Common myeloid progenitor, CD34-positive (primary cell): ENCODE measurements at regions not wholly inside any gene's neighbourhood (a gene's known extent, or its start where the extent isn't known, plus 50 kb on each side); places are given as distances from the start of the nearest gene placed in this dataset.

ENCODE experiments used
- CTCF ChIA-PET: fragments of 350-600 bp; sonication (Branson Sonifier 250); formaldehyde crosslinking; loops from one replicate; lab custom pipeline; 2021; ENCODE audit warnings: antibody characterized with exemption; lab: Charles Lee
- POLR2A ChIA-PET: fragments of 350-600 bp; sonication (Branson Sonifier 250); formaldehyde crosslinking; loops from one replicate; lab custom pipeline; 2021; ENCODE audit warnings: antibody characterized with exemption; lab: Charles Lee
- DNase-seq, 3 donors: peaks; one replicate each; pipeline versions ENCODE4 v3.0.0 to v3.0.0-alpha.2; 2013
- H3K27ac ChIP-seq, 2 experiments: 1 replicate in 1 of 2; 2 replicates in 1 of 2; pipeline ENCODE4 v1.7.0; 2013; ENCODE audit warnings: inconsistent platforms in 2 of 2, low read length in 2 of 2, mild to moderate bottlenecking in 2 of 2, low read depth in 1 of 2, moderate library complexity in 1 of 2; ENCODE audit not compliant: severe bottlenecking in 2 of 2, insufficient read depth in 1 of 2, poor library complexity in 1 of 2
- H3K27me3 ChIP-seq, 5 experiments: replicated peaks in 2 of 5; 1 replicate in 3 of 5; 2 replicates in 2 of 5; pipeline versions ENCODE4 v1.6.1 to v1.7.0; 2013; ENCODE audit warnings: low read length in 4 of 5, mild to moderate bottlenecking in 2 of 5, moderate library complexity in 2 of 5, inconsistent platforms in 1 of 5; ENCODE audit not compliant: insufficient read depth in 5 of 5, control insufficient read depth in 4 of 5
- H3K36me3 ChIP-seq, 4 experiments: 1 replicate in 2 of 4; 2 replicates in 2 of 4; pipeline versions ENCODE4 v1.6.1 to v1.7.0; 2013; ENCODE audit warnings: low read length in 3 of 4, control low read depth in 1 of 4, mild to moderate bottlenecking in 1 of 4; ENCODE audit not compliant: control insufficient read depth in 4 of 4, insufficient read depth in 4 of 4
- H3K4me1 ChIP-seq, 4 experiments: 1 replicate in 3 of 4; 2 replicates in 1 of 4; pipeline versions ENCODE4 v1.6.1 to v1.7.1; 2013; ENCODE audit warnings: low read length in 3 of 4, mild to moderate bottlenecking in 3 of 4, control low read depth in 1 of 4, inconsistent platforms in 1 of 4, moderate library complexity in 1 of 4; ENCODE audit not compliant: control insufficient read depth in 4 of 4, insufficient read depth in 4 of 4; ENCODE audit errors: control extremely low read depth in 1 of 4
- H3K4me3 ChIP-seq, 7 experiments: 1 replicate in 4 of 7; 2 replicates in 3 of 7; pipeline versions ENCODE4 v1.5.1 to v1.7.0; 2013; ENCODE audit warnings: mild to moderate bottlenecking in 7 of 7, low read length in 6 of 7, moderate library complexity in 6 of 7, inconsistent platforms in 2 of 7, low read depth in 2 of 7, control low read depth in 1 of 7; ENCODE audit not compliant: insufficient read depth in 4 of 7, control insufficient read depth in 1 of 7; ENCODE audit errors: extremely low read depth in 1 of 7
- H3K9me3 ChIP-seq, 5 experiments: 1 replicate in 4 of 5; 2 replicates in 1 of 5; pipeline versions ENCODE4 v1.6.1 to v1.7.1; 2013; ENCODE audit warnings: low read length in 4 of 5, mild to moderate bottlenecking in 2 of 5, inconsistent platforms in 1 of 5, low read depth in 1 of 5, moderate library complexity in 1 of 5; ENCODE audit not compliant: control insufficient read depth in 4 of 5, insufficient read depth in 2 of 5; ENCODE audit errors: control extremely low read depth in 1 of 5
- WGBS: methylation state at CpG from one replicate; pipeline ENCODE4 v1.1.5; 2013; ENCODE audit not compliant: insufficient coverage; 5-methylcytosine and 5-hydroxymethylcytosine counted together

DNA sequence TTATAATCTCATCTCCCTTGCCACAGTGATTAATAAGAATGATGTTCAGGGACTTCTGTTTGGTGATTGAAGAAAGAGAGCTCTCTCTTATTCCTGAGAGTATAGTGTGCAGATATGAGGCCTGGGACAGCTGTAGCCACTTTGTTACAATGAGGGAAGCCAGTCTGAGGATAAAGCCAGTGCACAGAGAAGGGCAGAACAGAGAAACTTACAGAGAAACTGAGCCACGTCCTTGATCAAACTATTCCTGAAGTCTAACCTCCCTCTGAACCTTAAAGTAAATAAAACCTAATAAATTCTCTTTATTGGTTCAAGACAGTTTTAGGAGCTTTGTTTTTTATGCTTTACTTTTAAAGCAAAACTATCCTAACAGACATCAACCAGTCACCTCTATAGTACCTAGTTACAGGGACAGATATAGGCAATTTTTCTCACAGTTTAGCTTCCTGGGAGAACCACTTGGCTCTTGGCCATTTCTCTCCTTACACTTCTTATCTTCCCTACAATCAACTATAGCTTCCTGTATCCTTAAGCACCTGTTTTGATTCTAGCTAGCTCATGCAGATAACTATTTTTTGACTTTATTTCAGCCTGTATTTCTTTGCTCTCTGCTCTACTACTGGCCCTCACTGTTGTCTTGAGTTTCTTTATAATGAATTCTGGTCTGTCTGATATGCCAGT, 284.4 kb downstream of the SHQ1 start:
- Histone ChIP-seq H3K4me1 (peaks cover 0 to 11% (median 2%) of the 10 kb centered on the region in 4 experiments), H3K9me3 (peaks cover 0 to 5% (median 0%) of the 10 kb centered on the region in 5 experiments), H3K36me3 (no peaks in the 10 kb centered on the region), H3K27me3 (no peaks in the 10 kb centered on the region), H3K4me3 (no peak overlapping the region), H3K27ac (no peak overlapping the region)
- no CpG with 5 or more reads among the region's 1 CpG for WGBS
- CTCF ChIA-PET: interaction anchor here (0.9 to 1.1 kb wide), 2 partner anchors 11 to 13 kb away, joined by 3 to 6 read pairs; no protein-coding TSS in a partner anchor
- POLR2A ChIA-PET: no interaction called here
- no peak for DNase-seq

GRCh38 chr3:72560846-72561675, 287.2 kb downstream of the SHQ1 start:
- Histone ChIP-seq H3K27me3 (no peaks in the 10 kb centered on the region), H3K36me3 (no peaks in the 10 kb centered on the region), H3K9me3 (peaks cover 0 to 8% (median 0%) of the 10 kb centered on the region in 5 experiments), H3K27ac (no peak overlapping the region), H3K4me3 (no peak overlapping the region), H3K4me1 (peaks cover 0 to 12% (median 2%) of the 10 kb centered on the region in 4 experiments)
- POLR2A ChIA-PET: no interaction called here
- DNase-seq: no peak
- CTCF ChIA-PET: interaction anchor here (1.4 kb wide), 1 partner anchor 16 kb away, joined by 3 read pairs; no protein-coding TSS in a partner anchor
- WGBS: 100% methylated on average over 3 of the region's 8 CpGs

- no peak overlapping the region for H3K4me3 ChIP-seq
- H3K4me1 ChIP-seq: peaks cover 0 to 12% (median 2%) of the 10 kb centered on the region in 4 experiments
- no peak overlapping the region for H3K27ac ChIP-seq
- no peaks in the 10 kb centered on the region for H3K36me3 ChIP-seq
- ChIA-PET CTCF (no interaction called here), POLR2A (no interaction called here)
- 95% methylated on average over 2 of the region's 3 CpGs for WGBS
- no peaks in the 10 kb centered on the region for H3K27me3 ChIP-seq
- peaks cover 0 to 8% (median 0%) of the 10 kb centered on the region in 5 experiments for H3K9me3 ChIP-seq
- DNase-seq: peak in 2 of 3 donors; percentile 71 to 75
Observed at GRCh38 chr3:72559385-72559784, 288.9 kb downstream of the SHQ1 start.

GRCh38 chr3:72558001-72558400, 290.2 kb downstream of the SHQ1 start:
- ChIA-PET POLR2A (no interaction called here), CTCF (no interaction called here)
- H3K9me3 ChIP-seq: peaks cover 0 to 8% (median 0%) of the 10 kb centered on the region in 5 experiments
- no peak overlapping the region for H3K27ac ChIP-seq
- no peaks in the 10 kb centered on the region for H3K36me3 ChIP-seq
- H3K4me3 ChIP-seq: no peak overlapping the region
- DNase-seq: peak in 1 of 3 donors; percentile 36
- 100% methylated on average over 1 of the region's 3 CpGs for WGBS
- H3K27me3 ChIP-seq: no peaks in the 10 kb centered on the region
- peaks cover 0 to 12% (median 2%) of the 10 kb centered on the region in 4 experiments for H3K4me1 ChIP-seq

DNA sequence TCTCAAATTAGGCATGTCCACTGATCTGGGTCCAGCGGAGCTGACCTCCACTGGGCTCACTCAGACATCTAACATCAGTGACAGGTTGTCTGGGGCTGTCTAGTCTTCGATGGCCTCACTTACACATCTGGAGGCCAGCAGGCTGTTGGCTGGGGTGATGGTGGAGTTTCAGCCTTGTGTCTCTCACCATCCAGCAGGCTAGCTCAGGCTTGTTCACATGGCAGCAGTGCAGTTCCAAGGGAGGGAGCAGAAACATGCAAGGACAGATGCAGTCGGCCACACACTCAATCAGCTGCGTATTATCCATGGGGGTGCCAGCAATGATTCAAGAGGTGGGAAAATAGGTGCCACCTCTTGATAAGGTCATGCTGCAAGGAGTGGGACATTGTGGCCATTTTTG, 292.5 kb downstream of the SHQ1 start:
- ChIA-PET CTCF (no interaction called here), POLR2A (no interaction called here)
- H3K36me3 ChIP-seq: no peaks in the 10 kb centered on the region
- 100% methylated on average over 4 of the region's 4 CpGs for WGBS
- DNase-seq: no peak
- no peak overlapping the region for H3K4me3 ChIP-seq
- H3K27me3 ChIP-seq: no peaks in the 10 kb centered on the region
- H3K4me1 ChIP-seq: peaks cover 0 to 12% (median 2%) of the 10 kb centered on the region in 4 experiments
- no peak overlapping the region for H3K27ac ChIP-seq
- H3K9me3 ChIP-seq: peaks cover 0 to 8% (median 0%) of the 10 kb centered on the region in 5 experiments

DNA sequence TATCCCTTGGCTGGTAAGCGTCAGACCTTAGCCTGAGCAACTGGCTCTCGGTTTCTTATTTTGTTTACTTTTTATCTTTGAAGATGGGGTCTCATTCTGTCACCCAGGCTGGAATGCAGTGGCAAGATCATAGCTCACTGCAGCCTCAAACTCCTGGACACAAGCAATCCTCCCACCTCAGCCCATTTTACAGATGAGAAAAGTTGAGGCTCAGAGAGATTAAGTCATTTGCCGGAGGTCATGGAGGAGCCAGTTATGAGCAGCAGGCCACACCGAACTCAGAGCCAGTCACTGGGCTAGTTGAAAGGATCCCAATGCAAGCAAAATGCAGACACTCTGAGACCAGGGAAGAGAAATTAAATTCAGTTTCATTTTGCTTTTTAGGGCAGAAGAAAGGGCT, 293.6 kb downstream of the SHQ1 start:
- peaks cover 4 to 15% (median 6%) of the 10 kb centered on the region in 4 experiments for H3K4me1 ChIP-seq
- H3K27me3 ChIP-seq: no peaks in the 10 kb centered on the region
- peaks cover 0 to 8% (median 0%) of the 10 kb centered on the region in 5 experiments for H3K9me3 ChIP-seq
- no peaks in the 10 kb centered on the region for H3K36me3 ChIP-seq
- no peak overlapping the region for H3K4me3 ChIP-seq
- DNase-seq: no peak
- ChIA-PET CTCF (no interaction called here), POLR2A (no interaction called here)
- WGBS: 98% methylated on average over 3 of the region's 4 CpGs
- H3K27ac ChIP-seq: no peak overlapping the region
